Sciatic nerve (tissue), 2 donors: ENCODE measurements at regions not wholly inside any gene's neighbourhood (a gene's known extent, or its start where the extent isn't known, plus 50 kb on each side); places are given as distances from the start of the nearest gene placed in this dataset.
A peak's percentile ranks its signal among the peaks of the same experiment; 100 is the strongest.
"Not testable (repeated sequence)": the region's sequence is repeated elsewhere in the genome, so short reads cannot be mapped to it uniquely, and the experiment has no call there.

Experiments
- ATAC-seq: fragments of 200-7000 bp; cut with Tn5 transposase; one replicate; pipeline ENCODE4 v1.9.1; 2020; ENCODE audit warnings: mild to moderate bottlenecking, moderate library complexity
- DNase-seq: peaks from one replicate; pipeline ENCODE4 v3.0.0-alpha.2; 2020; ENCODE audit warnings: low spot score
- intact Hi-C: fragments of 100-400 bp; cut with DNase I; formaldehyde crosslinking; loops from one replicate; pipeline ENCODE4 v1.14.2; 2022
- donor health status: DM: no; HTN: no; CAD: no.
- donor health status: DM: no; HTN: no; CAD: no.

DNA sequence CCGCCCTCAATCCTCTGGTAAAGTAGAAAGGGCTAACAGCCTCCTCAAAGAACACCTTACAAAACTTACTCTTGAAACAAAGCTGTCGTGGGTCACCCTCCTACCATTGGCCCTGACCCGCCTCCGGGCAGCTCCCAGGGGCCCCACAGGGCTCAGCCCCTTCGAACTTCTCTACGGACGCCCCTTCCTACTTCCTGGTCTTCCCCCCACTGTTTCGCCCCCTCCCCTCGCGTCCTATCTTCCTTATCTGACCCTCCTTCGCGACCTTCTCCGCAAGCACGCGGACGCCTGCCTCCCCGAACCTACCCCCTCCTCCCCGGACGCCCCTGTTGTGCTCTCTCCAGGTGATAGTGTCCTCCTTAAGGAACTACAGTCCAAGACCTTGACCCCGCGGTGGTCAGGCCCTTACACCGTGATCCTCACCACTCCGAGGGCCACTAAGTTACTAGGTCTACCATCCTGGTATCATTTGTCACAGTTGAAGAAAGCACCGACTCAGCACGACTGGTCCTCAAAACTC is 963.1 kb downstream of the RPA4 start:
- ATAC-seq (no peak), DNase-seq (no peak)

DNA sequence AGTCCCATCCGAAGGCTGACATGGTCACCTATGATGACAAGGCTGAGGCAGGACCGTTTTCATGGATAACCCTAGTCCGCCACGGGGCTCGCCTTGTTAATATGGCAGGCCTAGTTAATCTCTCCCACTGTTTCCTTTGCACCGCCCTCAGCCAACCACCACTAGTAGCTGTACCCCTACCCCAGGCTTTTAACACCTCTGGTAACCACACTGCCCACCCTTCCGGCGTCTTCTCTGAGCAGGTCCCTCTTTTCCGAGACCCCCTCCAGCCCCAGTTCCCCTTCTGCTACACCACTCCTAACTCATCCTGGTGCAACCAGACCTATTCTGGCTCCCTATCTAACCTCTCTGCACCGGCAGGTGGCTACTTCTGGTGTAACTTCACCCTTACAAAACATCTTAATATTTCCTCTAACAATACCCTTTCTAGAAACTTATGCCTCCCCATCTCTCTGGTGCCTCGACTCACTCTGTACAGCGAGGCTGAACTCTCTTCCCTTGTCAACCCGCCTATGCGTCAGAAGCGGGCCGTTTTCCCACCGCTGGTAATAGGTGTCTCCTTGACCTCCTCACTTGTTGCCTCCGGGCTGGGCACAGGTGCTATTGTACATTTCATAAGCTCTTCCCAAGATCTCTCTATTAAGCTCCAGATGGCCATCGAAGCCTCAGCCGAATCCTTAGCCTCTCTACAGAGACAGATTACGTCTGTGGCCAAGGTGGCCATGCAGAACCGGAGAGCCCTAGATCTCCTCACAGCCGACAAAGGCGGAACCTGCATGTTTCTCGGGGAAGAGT is 964.4 kb downstream of the RPA4 start:
- ATAC-seq (no peak), DNase-seq (peak; percentile 42)
- intact Hi-C loops: no loop called here

More for the DNA sequence above, 963.1 kb downstream of the RPA4 start:
- intact Hi-C loops: no loop called here

DNA sequence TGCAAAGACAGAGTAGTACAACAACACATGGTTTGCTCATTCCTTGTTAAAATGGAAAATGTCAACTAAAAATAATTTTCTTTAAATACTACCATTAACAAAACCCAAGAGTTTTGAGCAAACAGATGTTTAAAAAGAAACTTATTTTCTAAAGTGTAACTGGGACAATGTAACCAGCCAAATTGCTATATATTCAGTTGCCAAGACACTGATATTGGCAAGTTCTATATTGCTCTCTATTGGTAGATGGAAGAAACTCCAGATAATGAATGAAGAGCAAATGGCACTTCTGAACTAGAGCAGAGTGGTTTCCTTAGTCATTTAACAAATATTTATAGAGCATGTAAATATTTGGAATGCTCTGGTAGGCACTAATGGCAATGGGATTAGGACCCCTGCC is 966.2 kb downstream of the RPA4 start:
- no peak for ATAC-seq
- DNase-seq: no peak
- intact Hi-C loops: no loop called here

DNA sequence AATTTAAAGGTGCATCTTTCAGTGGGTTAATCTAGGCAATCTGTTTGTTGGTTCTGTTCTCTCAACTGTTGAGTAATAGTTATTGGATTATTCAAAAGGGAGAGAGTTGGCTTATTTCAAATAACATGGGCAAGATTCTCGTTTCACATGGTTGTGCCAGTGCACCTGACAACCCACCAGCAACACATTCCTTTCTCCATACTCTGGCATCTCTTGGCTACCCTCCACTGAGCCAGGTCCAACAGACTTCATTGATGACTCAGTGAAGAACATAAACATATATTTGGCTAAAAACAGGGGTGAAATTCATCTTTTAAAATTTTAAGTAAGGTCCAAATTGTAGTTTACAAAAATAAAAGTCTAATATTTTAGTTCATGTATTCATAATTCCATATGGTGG is 967.2 kb downstream of the RPA4 start:
- ATAC-seq (no peak), DNase-seq (no peak)
- intact Hi-C loops: no loop called here

DNA sequence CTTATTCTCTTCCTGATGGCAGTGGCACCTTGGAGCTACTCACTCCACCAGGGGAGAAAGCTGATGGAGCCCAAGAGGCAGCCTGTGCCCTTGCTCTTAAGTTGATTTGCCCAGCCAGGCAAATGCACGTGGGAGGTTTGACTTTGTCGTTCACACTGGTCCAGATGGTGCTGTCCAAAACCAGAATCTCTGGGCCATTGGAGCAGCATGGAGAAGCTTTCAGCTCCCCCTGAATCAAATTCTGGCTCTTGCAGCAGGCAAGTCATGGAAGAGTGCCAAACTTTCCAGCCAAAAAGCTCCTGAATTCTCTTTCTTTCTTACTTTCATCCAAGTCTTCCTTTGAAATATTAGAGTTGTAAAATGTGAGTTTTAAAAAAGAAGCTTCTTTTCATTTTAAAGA is 970.4 kb downstream of the RPA4 start:
- ATAC-seq (no peak), DNase-seq (no peak)
- intact Hi-C loops: no loop called here

DNA sequence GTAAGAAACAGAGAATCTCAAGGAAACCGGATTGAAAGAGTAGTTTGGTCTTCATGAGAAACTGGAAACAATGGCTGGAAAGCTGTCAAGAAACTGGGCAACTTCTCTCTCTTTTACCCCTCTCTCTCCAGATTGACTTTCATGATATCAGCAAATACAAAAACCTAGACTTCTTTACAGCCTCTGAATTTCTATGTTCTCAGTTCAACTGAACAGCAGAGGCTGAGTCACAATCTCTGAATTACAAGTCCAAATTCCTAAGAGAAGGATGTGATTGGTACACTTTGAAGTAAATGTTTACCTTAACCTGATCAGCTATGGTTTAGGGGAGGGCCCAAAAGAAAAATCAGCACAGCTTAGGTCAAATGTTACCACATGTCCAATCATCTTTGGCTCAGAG is 974.9 kb downstream of the RPA4 start:
- no peak for ATAC-seq
- no peak for DNase-seq
- intact Hi-C loops: no loop called here

DNA sequence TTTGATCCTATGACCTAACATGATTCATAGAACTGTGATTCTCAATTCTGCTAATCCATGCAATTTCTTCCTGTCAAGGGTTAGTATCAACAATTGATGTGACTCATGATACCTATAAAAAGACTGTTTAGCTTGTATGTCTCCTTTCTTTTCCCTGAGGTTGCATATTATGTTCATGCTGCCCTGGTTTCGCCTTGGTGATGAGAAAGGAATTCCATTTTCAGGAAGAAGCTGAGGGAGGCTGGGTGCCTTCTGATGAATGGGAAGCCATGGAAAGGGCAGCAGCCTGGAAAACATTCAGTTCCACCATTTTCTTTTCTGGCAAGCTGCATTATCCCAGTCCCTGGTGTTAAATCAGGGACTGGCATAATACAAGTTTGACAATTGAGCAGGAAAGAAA is 976.5 kb downstream of the RPA4 start:
- no peak for ATAC-seq
- DNase-seq: no peak

DNA sequence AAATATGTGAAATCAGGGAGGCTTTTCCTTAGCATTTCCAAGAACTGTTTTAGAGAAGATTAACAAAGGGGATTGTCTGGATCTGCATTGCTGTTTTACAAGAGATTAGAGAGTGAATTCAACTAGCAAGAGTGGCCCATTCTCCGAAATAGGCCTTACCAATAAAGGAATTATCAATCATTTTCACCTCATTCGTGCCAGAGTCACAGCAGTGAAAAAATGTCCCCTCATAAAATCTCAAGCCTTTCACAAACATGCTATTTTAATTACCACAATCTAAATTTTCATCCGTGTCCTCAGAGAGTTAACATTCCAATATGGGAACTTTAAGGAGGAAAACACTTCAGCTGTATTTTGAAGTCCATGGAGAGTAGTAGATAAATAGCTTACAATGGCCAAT is 979.6 kb downstream of the RPA4 start:
- intact Hi-C loops: no loop called here
- ATAC-seq (no peak), DNase-seq (no peak)

More for the DNA sequence above, 976.5 kb downstream of the RPA4 start:
- intact Hi-C loops: no loop called here

DNA sequence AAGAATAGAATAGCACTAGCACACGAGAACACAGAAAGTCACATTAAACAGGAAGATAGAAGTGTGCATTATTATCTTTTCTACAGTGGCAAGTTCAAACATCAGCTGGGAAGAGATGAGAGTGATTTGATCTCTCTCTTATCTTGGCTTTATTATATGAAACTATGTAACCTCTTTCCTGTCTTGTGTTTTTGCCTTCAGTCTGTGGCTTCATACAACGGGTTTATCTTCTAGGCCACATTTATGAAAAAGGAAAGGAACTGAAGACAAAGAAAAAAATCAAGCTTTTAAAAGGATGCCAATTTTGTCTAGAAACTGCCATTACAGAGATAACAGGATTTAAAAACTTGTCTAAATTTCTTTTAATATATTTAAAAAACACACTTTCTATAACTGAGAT is 983.6 kb downstream of the RPA4 start:
- ATAC-seq (no peak), DNase-seq (no peak)
- intact Hi-C loops: no loop called here

DNA sequence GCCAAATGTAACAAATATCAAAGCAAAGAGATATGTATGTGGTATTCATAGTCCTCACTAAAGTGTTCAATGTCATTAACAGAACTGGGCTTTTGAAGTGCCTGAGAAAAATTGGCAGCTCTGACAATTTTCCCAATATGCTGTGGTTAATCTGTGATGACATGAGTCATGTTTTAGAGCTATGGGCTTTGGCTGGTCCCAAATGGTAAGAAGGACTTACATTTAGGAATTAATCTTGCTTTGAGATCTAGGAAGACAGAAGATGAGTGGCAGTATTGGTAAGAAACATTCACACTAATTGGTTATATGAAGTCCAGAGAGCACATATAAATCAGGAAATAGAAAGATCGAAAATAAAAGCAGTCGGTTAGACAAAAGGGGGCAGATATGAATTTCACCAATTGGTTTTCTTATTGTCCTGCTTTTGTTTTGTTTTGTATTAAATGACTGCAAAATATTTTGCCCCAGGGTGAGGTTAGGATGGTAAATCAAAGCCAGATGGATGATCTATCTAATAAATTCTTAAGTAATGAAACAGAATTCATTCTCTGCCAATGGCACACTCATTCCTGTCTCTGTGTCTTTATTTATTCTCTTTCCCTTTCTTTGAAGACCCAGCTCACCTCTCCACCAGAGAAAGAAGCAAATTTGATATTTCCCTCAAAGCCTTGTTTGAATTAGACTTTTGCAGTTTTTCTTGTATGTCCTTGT is 993.1 kb downstream of the RPA4 start:
- DNase-seq (no peak), ATAC-seq (no peak)
- intact Hi-C loops: no loop called here

DNA sequence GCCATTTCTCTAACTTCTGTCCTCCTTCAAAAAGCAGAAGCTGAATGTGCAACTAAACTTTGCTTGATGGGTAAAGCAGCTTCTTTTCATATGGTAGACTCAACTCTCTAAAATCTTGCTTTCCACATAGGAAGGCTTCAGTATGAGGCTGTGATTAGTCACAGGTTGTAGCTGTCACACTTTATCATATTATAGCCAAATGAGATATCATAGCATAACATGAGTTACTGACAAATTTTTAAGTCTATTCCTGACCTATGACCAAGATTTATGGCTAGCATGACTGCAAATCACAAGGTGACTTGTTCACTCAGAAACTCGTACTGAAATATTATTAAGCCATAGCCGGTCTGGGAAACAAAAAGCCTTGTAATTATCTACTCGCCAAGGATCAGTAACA is 998.6 kb downstream of the RPA4 start:
- no peak for ATAC-seq
- intact Hi-C loops: no loop called here
- no peak for DNase-seq

DNA sequence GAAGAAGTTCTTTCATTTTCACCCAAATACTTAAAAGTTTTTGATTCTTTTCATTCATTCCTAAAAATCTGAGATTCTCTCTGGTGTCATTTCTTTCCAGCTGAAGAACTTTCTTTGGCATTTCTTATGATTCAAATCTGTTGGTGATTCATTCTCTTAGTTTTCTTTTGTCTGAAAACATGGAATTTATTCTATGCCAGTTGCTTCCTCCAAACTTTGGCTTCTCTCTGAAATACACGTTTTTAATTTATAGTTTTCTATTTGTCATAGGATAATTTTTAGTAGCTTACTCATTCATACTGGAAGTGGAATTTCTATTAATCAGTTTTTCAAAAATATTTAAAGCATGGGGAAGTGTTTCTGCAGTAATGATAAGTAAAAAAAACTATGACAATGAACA is 1012.0 kb downstream of the RPA4 start:
- DNase-seq (no peak), ATAC-seq (no peak)
- intact Hi-C loops: no loop called here

DNA sequence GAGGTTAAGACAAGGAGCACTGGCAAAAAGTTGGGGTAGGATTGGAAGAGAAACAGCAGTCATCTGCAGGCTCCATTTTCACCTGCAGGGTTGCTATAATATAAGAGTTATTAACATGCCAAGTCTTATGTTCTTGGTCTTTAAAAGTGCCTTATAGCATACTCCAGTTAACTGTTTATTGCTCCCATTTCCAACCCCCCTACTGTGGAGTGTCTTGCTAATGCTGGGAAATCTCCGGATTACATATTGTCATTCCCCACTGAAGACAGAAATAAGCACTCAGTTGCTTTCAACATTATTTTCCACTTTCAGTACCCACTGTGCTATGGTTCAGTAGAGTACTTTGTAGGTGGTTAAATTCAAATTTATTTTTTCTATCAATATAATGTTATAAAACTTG is 1014.3 kb downstream of the RPA4 start:
- ATAC-seq (no peak), DNase-seq (no peak)
- intact Hi-C loops: no loop called here

DNA sequence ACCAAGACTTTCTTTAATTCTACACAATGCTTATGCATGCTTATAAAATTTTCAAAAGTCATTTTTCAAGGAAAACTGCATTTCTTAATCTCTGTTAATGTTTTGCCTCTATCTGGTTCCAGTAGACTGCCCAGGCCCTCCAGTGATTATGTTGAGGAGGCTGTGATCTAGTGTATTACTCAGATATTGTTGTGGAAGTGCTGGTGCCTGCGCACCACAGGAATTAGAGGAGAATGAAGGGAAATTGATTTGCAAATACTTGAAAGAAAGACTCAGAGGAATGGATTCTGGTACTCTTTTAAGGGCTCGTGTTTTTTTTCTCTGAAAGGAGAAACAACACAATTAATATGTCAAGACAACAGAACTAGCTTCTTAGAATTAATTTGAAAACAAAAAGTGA is 1015.1 kb downstream of the RPA4 start:
- ATAC-seq (no peak), DNase-seq (no peak)
- intact Hi-C loops: no loop called here

DNA sequence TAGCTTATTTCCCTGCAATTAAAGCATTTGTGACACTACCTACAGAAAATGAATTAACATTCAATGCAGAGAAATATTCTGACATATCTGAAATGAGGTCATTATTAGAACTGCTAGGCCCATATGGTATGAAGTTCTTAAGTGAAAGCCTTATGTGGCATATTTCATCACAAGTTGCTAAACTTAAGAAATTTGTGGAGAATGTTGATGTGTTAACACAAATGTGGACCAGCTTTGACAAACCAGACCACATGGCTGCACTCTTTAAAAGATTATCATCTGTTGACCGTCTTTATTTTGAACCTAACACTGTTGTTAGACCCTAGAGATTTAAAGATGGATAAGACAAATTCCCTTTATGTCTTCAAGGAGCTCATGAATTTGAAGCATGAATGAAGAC is 1024.1 kb downstream of the RPA4 start:
- intact Hi-C loops: no loop called here
- no peak for ATAC-seq
- no peak for DNase-seq

DNA sequence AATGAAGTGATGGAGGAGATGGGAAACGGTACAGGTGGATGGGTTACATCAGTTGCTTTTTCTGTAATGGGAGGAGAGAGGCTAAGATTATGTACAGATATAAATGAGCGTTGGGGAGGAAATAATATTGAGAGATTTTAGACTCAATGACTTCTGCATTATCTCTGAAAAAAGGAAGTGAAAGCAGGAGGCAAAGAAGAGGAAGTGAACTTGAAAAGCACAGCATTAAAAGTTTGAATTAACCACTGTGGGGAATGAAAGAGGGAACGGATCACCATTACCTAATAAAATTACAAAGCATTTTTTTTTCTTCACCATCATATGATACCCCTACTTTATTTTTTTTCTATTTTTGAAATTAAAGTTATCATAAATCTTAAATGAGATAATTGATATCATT is 1025.5 kb downstream of the RPA4 start:
- ATAC-seq (no peak), DNase-seq (no peak)
- intact Hi-C loops: no loop called here

DNA sequence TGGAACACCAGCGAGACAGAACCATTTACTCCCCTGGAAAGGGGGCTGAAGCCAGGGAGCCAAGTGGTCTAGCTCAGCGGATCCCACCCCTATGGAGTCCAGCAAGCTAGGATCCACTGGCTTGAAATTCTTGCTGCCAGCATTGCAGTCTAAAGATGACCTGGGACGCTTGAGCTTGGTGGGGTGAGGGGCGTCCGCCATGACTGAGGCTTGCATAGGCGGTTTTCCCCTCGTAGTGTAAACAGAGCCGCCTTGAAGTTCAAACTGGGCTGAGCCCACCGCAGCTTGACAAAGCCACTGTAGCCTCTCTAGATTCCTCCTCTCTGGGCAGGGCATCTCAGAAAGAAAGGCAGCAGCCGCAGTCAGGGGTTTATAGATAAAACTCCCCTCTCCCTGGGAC is 1031.7 kb downstream of the RPA4 start:
- intact Hi-C loops, DNase-seq, ATAC-seq: not testable (repeated sequence)

DNA sequence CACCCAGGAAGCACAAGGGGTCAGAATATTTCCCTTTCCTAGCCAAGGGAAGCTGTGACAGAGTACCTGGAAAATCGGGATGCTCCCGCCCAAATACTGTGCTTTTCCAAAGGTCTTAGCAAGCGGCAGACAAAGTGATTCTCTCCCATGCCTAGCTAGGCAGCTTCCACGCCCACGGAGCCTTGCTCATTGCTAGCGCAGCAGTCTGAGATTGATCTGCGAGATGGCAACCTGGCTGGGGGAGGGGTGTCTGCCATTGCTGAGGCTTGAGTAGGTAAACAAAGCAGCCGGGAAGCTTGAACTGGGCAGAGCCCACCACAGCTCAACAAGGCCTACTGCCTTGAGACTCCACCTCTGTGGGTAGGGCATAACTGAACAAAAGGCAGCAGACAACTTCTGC is 1037.5 kb downstream of the RPA4 start:
- intact Hi-C loops, ATAC-seq: not testable (repeated sequence)
- DNase-seq: peak; percentile 48

DNA sequence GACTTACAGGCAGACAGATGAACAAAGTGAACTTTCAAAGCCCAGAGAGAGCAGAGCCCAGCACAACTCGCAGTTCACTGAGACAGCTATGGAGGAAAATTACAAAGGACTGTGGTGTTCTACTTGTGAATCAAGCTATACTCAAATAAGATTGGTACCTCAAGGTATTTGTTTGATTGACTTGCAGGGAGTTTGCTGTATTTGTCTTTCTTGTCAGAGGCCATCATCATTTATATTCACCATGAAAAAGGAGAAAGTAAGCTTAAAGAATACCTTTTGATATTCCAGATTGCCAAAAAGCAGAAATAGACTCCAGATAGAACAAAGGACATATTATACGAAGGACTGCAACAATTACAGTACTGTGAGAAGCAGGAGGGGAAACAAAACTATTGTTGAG is 1047.9 kb downstream of the RPA4 start:
- no peak for ATAC-seq
- intact Hi-C loops: no loop called here
- DNase-seq: no peak

DNA sequence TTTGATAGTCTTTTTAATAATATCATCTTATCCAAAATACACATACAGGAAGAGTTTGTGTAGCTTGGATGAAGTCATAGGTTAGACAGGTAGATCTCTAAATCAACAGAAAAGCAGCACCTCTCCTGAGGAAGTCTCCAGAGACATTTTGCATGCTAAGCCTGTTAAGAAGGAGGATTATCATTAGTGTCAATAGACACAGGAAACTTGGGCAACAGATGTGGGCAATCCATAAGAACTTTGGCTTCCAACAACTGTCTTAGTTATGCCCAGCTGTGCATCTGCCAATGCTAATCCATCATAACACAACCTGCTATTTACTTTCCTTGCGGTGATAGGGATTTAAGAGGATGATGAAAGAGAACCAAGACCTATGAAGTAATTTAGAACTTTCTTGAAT is 1052.6 kb downstream of the RPA4 start:
- DNase-seq (no peak), ATAC-seq (no peak)
- intact Hi-C loops: no loop called here

DNA sequence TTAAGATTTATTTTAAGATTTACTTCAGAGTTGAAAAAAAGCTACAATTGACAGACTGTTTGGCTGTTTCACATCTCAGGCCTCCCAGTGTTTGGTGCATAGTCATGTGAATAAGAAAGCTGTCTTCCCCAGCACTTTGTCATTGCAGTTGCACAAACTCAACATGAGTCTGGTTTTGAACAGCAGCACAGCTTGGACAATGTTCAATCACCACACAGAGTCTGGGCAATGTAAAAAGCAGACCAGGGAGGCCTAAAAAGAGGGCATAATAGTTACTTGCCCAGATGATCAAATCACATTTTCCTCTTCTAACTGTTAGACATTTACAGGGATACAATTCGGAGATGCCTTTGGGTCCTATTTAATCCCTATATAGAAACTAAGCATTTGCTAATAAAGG is 1055.0 kb downstream of the RPA4 start:
- DNase-seq (no peak), ATAC-seq (no peak)
- intact Hi-C loops: no loop called here
